ENCODE measurements at regions not wholly inside any gene's neighbourhood (a gene's known extent, or its start where the extent isn't known, plus 50 kb on each side); places are given as distances from the start of the nearest gene placed in this dataset.

DNA sequence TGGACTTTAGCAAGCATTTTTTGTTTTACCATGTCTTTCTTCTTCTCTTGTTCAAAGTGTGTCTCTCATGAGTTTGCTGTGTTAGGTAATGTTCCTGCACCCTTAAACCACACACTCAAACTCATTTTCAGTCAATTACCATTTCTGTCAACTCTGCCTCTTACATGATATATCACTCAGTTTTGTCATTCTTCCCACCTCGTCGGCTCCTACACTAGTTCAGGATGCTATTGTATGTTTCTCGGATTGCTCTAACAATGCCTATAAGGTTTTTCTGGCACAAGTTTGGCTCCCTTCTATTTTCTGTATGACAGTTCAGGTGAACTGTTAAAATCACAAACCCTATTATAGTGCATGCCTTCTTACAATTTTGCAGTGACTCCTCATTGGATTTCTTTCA, 260.8 kb upstream of the NAV3 start:
- Histone ChIP-seq H3K36me3 (ENCODE audit: insufficient read depth, insufficient read length, low read length) (no peaks in the 10 kb centered on the region), H3K27me3 (ENCODE audit: insufficient read depth, insufficient read length) (no peaks in the 10 kb centered on the region), H3K9me3 (ENCODE audit: insufficient read depth, low read length) (no peaks in the 10 kb centered on the region), H3K4me3 (ENCODE audit: insufficient read length, low read depth) (no peak overlapping the region), H3K4me1 (ENCODE audit: insufficient read depth, insufficient read length) (no peaks in the 10 kb centered on the region), H3K9ac (ENCODE audit: insufficient read length, low read depth) (no peak overlapping the region)
- no peak for DNase-seq (ENCODE audit: low read depth, low spot score)
- TF ChIP-seq ZNF274 (IDR thresholded peaks at IDR 0.05; ENCODE audit: low read depth, low read length) (no peak), SUZ12 (IDR thresholded peaks at IDR 0.05; ENCODE audit: extremely low read depth, insufficient read depth, insufficient read length) (no peak), YY1 (IDR thresholded peaks at IDR 0.05; ENCODE audit: insufficient read depth, insufficient read length) (no peak)

DNA sequence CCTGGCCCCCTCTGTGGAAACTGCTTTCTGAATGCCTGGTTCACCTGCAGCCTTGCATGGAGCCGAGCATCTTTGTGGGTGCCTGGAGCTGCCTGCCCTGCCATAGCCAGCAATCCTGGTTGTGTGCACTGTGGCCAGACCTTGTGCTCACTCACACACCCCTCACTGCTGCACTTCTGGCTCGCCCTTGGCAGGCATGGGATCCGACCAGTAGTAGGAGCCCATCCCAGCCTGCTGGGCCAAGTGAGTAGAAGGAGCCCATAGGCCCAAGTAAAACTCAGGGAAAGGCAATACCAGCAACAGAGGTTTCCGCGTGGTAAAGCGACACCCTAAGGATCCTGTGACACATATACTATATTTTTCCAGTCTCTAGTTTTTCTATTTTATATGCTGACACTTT, 270.0 kb upstream of the NAV3 start:
- no peak for DNase-seq (ENCODE audit: low read depth, low spot score)
- peaks cover 4% of the 10 kb centered on the region; the same call in 1 of the 2 replicates for H3K9me3 ChIP-seq (ENCODE audit: insufficient read depth, low read length)

DNA sequence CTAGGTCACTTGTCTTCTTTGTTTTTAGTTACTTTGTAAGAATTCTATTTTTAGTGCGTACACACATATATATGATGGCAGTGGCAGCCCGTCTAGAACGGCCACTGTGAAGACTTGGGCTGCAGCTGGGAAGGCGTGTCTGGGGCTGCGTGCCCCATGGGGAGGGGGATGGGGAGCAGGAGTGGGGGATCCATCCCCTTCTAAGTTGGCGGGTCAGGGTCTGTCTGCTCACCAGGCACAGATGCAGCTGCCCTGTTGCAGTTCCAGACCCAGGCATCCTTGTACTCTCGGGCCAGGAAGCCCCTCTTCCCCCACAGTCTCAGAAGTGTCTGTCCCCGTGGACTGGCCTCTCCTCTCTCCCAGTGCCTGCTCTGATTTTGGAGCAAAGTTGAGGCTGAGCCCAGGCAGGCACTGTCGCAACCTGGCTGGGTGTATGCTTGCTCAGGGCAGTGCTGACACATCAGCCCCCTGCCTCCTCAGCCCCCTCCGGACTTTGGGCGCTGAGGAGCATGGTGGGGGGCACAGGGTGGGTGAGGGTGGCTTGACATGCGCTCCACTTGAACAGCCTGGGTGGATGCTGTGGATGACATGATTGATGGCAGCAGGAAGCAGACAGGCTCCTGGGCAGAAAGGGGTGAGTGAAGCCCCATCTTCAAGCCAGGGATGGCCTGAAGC, 271.2 kb upstream of the NAV3 start:
- H3K4me1 ChIP-seq (ENCODE audit: insufficient read depth, insufficient read length): no peaks in the 10 kb centered on the region
- no peaks in the 10 kb centered on the region for H3K36me3 ChIP-seq (ENCODE audit: insufficient read depth, insufficient read length, low read length)
- H3K9ac ChIP-seq (ENCODE audit: insufficient read length, low read depth): no peak overlapping the region
- H3K4me3 ChIP-seq (ENCODE audit: insufficient read length, low read depth): no peak overlapping the region
- H3K27me3 ChIP-seq (ENCODE audit: insufficient read depth, insufficient read length): no peaks in the 10 kb centered on the region
- peaks cover 4% of the 10 kb centered on the region; the same call in 1 of the 2 replicates for H3K9me3 ChIP-seq (ENCODE audit: insufficient read depth, low read length)
- DNase-seq (ENCODE audit: low read depth, low spot score): no peak
- TF ChIP-seq YY1 (IDR thresholded peaks at IDR 0.05; ENCODE audit: insufficient read depth, insufficient read length) (no peak), SUZ12 (IDR thresholded peaks at IDR 0.05; ENCODE audit: extremely low read depth, insufficient read depth, insufficient read length) (no peak), ZNF274 (IDR thresholded peaks at IDR 0.05; ENCODE audit: low read depth, low read length) (no peak)

More for the DNA sequence above, 270.0 kb upstream of the NAV3 start:
- H3K36me3 ChIP-seq (ENCODE audit: insufficient read depth, insufficient read length, low read length): no peaks in the 10 kb centered on the region
- H3K27me3 ChIP-seq (ENCODE audit: insufficient read depth, insufficient read length): no peaks in the 10 kb centered on the region
- H3K9ac ChIP-seq (ENCODE audit: insufficient read length, low read depth): no peak overlapping the region
- H3K4me1 ChIP-seq (ENCODE audit: insufficient read depth, insufficient read length): no peaks in the 10 kb centered on the region
- H3K4me3 ChIP-seq (ENCODE audit: insufficient read length, low read depth): no peak overlapping the region
- TF ChIP-seq ZNF274 (IDR thresholded peaks at IDR 0.05; ENCODE audit: low read depth, low read length): no peak
- TF ChIP-seq SUZ12 (IDR thresholded peaks at IDR 0.05; ENCODE audit: extremely low read depth, insufficient read depth, insufficient read length): no peak
- TF ChIP-seq YY1 (IDR thresholded peaks at IDR 0.05; ENCODE audit: insufficient read depth, insufficient read length): no peak

DNA sequence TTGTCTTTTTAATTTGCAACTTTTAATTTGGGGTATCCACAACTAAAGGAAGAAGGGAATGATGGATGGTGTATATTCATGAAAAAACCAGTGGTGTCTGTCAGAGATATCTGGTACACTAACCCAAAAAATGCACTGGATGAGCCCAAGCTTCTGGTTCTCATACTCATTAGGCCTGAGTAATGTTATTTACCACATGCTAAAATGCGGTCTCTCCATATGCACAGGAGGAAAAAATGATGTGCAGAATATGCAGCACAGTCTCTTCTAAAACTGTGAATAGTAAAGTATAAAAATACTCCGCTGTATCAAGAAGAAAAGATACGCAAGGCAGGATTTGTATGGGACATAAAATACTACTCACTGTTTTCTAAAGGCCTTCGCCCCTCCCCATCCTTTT, 275.6 kb upstream of the NAV3 start:
- H3K4me1 ChIP-seq (ENCODE audit: insufficient read depth, insufficient read length): no peaks in the 10 kb centered on the region
- H3K9ac ChIP-seq (ENCODE audit: insufficient read length, low read depth): no peak overlapping the region
- DNase-seq (ENCODE audit: low read depth, low spot score): no peak
- H3K4me3 ChIP-seq (ENCODE audit: insufficient read length, low read depth): no peak overlapping the region
- no peaks in the 10 kb centered on the region for H3K27me3 ChIP-seq (ENCODE audit: insufficient read depth, insufficient read length)
- peaks cover 4% of the 10 kb centered on the region; the same call in 1 of the 2 replicates for H3K9me3 ChIP-seq (ENCODE audit: insufficient read depth, low read length)
- no peak for TF ChIP-seq SUZ12 (IDR thresholded peaks at IDR 0.05; ENCODE audit: extremely low read depth, insufficient read depth, insufficient read length)
- TF ChIP-seq ZNF274 (IDR thresholded peaks at IDR 0.05; ENCODE audit: low read depth, low read length): no peak
- TF ChIP-seq YY1 (IDR thresholded peaks at IDR 0.05; ENCODE audit: insufficient read depth, insufficient read length): no peak
- no peaks in the 10 kb centered on the region for H3K36me3 ChIP-seq (ENCODE audit: insufficient read depth, insufficient read length, low read length)

DNA sequence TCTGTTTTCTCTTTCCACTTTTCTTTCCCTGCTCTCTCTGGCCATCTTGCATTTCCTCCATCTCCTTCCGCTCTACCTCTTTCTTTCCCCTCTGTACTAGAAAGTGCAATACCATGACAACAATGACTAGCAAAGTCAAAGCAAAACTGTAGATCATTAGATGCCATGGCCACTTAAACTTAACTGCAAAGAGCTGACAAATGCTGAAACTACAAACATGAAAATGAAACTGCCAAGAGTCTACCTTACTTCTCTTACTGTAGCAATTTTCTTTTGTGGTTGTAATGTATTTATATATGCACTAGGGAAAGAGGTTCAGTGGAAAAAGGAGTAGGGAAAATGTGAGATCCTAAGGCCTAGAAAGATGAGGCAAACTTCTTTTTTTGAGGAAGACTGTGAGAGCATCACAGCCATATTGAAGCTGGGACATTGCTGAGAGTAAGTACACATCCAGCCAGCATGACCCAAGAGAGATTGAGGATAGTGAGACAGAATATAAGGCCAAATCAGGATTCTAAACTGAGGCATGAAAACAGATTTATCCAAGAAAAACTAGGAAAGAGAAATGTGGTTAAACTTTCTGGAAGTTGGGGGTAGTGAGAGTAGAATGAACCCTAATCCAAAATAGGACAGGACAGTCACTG, 276.6 kb upstream of the NAV3 start:
- no peaks in the 10 kb centered on the region for H3K9me3 ChIP-seq (ENCODE audit: insufficient read depth, low read length)
- no peaks in the 10 kb centered on the region for H3K4me1 ChIP-seq (ENCODE audit: insufficient read depth, insufficient read length)
- no peaks in the 10 kb centered on the region for H3K27me3 ChIP-seq (ENCODE audit: insufficient read depth, insufficient read length)
- DNase-seq (ENCODE audit: low read depth, low spot score): no peak
- no peak overlapping the region for H3K4me3 ChIP-seq (ENCODE audit: insufficient read length, low read depth)
- no peaks in the 10 kb centered on the region for H3K36me3 ChIP-seq (ENCODE audit: insufficient read depth, insufficient read length, low read length)
- no peak overlapping the region for H3K9ac ChIP-seq (ENCODE audit: insufficient read length, low read depth)
- no peak for TF ChIP-seq YY1 (IDR thresholded peaks at IDR 0.05; ENCODE audit: insufficient read depth, insufficient read length)
- TF ChIP-seq SUZ12 (IDR thresholded peaks at IDR 0.05; ENCODE audit: extremely low read depth, insufficient read depth, insufficient read length): no peak
- TF ChIP-seq ZNF274 (IDR thresholded peaks at IDR 0.05; ENCODE audit: low read depth, low read length): no peak

DNA sequence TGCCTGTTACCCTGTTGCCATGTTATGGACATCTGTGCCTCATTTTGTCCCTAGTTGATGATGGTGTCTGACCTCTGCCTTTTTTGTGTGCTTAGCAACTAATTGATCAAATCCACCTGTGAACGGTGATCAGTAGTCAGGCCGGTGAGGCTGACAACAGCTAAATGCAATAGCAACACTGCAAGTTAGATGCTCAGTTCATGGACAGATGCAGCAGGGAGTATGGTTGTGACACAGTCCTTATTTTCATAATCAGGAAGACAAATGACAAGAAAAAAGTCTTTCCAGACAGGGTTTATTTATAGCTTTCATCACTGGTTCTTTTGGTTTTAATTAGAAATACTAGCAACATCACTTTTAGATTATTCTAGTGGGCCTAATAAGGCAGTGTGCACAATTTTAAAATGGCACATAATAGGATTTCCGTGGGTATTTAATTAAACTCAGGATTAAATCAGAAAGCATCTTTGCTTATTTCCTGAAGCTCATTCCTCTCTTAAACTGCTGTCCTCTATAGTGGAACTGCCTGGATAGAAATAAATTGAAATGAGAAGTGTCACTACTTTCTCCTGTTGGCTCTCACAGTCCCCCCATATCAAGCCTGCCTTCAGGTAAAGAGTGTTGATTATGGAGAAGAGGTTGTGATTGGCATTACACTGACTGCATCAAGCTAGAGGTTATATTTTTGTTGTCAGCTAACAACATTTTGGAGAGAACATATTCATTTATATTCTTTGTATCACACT, 281.1 kb upstream of the NAV3 start:
- DNase-seq (ENCODE audit: low read depth, low spot score): no peak
- Histone ChIP-seq H3K4me1 (ENCODE audit: insufficient read depth, insufficient read length) (no peaks in the 10 kb centered on the region), H3K9me3 (ENCODE audit: insufficient read depth, low read length) (peaks cover 2% of the 10 kb centered on the region), H3K36me3 (ENCODE audit: insufficient read depth, insufficient read length, low read length) (no peaks in the 10 kb centered on the region), H3K9ac (ENCODE audit: insufficient read length, low read depth) (no peak overlapping the region), H3K27me3 (ENCODE audit: insufficient read depth, insufficient read length) (no peaks in the 10 kb centered on the region), H3K4me3 (ENCODE audit: insufficient read length, low read depth) (no peak overlapping the region)
- no peak for TF ChIP-seq YY1 (IDR thresholded peaks at IDR 0.05; ENCODE audit: insufficient read depth, insufficient read length)
- no peak for TF ChIP-seq SUZ12 (IDR thresholded peaks at IDR 0.05; ENCODE audit: extremely low read depth, insufficient read depth, insufficient read length)
- no peak for TF ChIP-seq ZNF274 (IDR thresholded peaks at IDR 0.05; ENCODE audit: low read depth, low read length)

DNA sequence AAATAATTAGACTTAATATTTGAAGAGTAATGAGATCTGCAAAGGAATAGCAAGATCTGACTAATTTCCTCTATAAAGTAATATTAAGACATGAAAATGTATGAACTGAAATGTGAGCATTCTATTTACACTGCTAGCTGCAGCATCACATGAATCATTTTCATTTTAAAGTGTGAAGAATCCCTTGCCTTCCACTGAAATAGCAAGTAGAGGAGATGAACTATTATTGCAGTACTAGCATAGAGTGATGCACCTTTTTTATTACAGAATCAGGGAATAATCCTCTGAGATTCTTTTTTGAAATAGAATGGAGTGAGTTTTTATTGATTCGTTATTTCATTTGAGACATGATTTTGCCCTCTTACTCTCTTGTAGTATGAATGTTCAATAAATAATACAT, 281.9 kb upstream of the NAV3 start:
- Histone ChIP-seq H3K9me3 (ENCODE audit: insufficient read depth, low read length) (peaks cover 4% of the 10 kb centered on the region), H3K36me3 (ENCODE audit: insufficient read depth, insufficient read length, low read length) (no peaks in the 10 kb centered on the region), H3K4me1 (ENCODE audit: insufficient read depth, insufficient read length) (no peaks in the 10 kb centered on the region), H3K9ac (ENCODE audit: insufficient read length, low read depth) (no peak overlapping the region), H3K27me3 (ENCODE audit: insufficient read depth, insufficient read length) (no peaks in the 10 kb centered on the region), H3K4me3 (ENCODE audit: insufficient read length, low read depth) (no peak overlapping the region)
- TF ChIP-seq SUZ12 (IDR thresholded peaks at IDR 0.05; ENCODE audit: extremely low read depth, insufficient read depth, insufficient read length) (no peak), YY1 (IDR thresholded peaks at IDR 0.05; ENCODE audit: insufficient read depth, insufficient read length) (no peak), ZNF274 (IDR thresholded peaks at IDR 0.05; ENCODE audit: low read depth, low read length) (no peak)
- no peak for DNase-seq (ENCODE audit: low read depth, low spot score)

Measured in NT2/D1 (cell line).